Keratinocyte (primary cell): ENCODE measurements at regions not wholly inside any gene's neighbourhood (a gene's known extent, or its start where the extent isn't known, plus 50 kb on each side); places are given as distances from the start of the nearest gene placed in this dataset.

Source experiments
- DNase-seq: peaks from one replicate; pipeline ENCODE4 v3.0.0-alpha.2; 2011; ENCODE audit warnings: low read depth, missing footprints, low spot score
- FAIRE-seq: peaks from 2 replicates; lab custom pipeline; 2011; peaks lifted over from hg19 to GRCh38; lab: Jason Lieb, UNC
- H2AFZ ChIP-seq: 2 replicates; pipeline ENCODE4 v1.6.0; 2012; ENCODE audit warnings: low read length, control low read depth, inconsistent platforms; ENCODE audit not compliant: control insufficient read depth
- H3K27ac ChIP-seq: 2 replicates; pipeline ENCODE4 v1.5.1; 2011; ENCODE audit warnings: low read length; ENCODE audit not compliant: control insufficient read depth, insufficient read depth
- H3K27me3 ChIP-seq: 3 replicates; pipeline ENCODE4 v1.6.0; 2011; ENCODE audit warnings: low read length; ENCODE audit not compliant: control insufficient read depth, insufficient read depth; ENCODE audit errors: extremely low read depth
- H3K36me3 ChIP-seq, 2 experiments: 2 replicates in 1 of 2; 3 replicates in 1 of 2; pipeline ENCODE4 v1.5.1; 2011; ENCODE audit warnings: low read length in 2 of 2, mild to moderate bottlenecking in 1 of 2; ENCODE audit not compliant: control insufficient read depth in 2 of 2, insufficient read depth in 2 of 2; ENCODE audit errors: extremely low read depth in 1 of 2
- H3K4me1 ChIP-seq: 3 replicates; pipeline ENCODE4 v1.5.1; 2011; ENCODE audit warnings: low read length; ENCODE audit not compliant: control insufficient read depth, insufficient read depth; ENCODE audit errors: extremely low read depth
- H3K4me2 ChIP-seq: 3 replicates; pipeline ENCODE4 v1.6.0; 2011; ENCODE audit warnings: low read depth, low read length; ENCODE audit not compliant: control insufficient read depth, insufficient read depth; ENCODE audit errors: extremely low read depth
- H3K4me3 ChIP-seq, 3 experiments: fragments of 200-600 bp in 1 of 3; sonication (generic) in 1 of 3; 2 replicates in 2 of 3; 3 replicates in 1 of 3; pipeline ENCODE4 v1.5.1; 2011 to 2016; ENCODE audit warnings: low read length in 3 of 3, mild to moderate bottlenecking in 3 of 3, control low read depth in 2 of 3, inconsistent platforms in 1 of 3, low read depth in 1 of 3, mixed read lengths in 1 of 3, mixed run types in 1 of 3, moderate library complexity in 1 of 3; ENCODE audit not compliant: control insufficient read depth in 2 of 3, insufficient read depth in 2 of 3; ENCODE audit errors: extremely low read depth in 1 of 3
- H3K79me2 ChIP-seq: 2 replicates; pipeline ENCODE4 v1.6.0; 2012; ENCODE audit warnings: low read length; ENCODE audit not compliant: control insufficient read depth, insufficient read depth
- H3K9ac ChIP-seq: 3 replicates; pipeline ENCODE4 v1.6.0; 2011; ENCODE audit warnings: low read length; ENCODE audit not compliant: control insufficient read depth, insufficient read depth; ENCODE audit errors: extremely low read depth
- H3K9me1 ChIP-seq: 3 replicates; pipeline ENCODE4 v1.6.0; 2011; ENCODE audit warnings: low read length; ENCODE audit not compliant: control insufficient read depth, insufficient read depth; ENCODE audit errors: extremely low read depth
- H3K9me3 ChIP-seq: 2 replicates; pipeline ENCODE4 v1.5.1; 2012; ENCODE audit warnings: low read depth, low read length; ENCODE audit not compliant: control insufficient read depth
- H4K20me1 ChIP-seq: 3 replicates; pipeline ENCODE4 v1.6.0; 2011; ENCODE audit warnings: low read length; ENCODE audit not compliant: control insufficient read depth, insufficient read depth; ENCODE audit errors: extremely low read depth
- CTCF ChIP-seq, 3 experiments: IDR thresholded peaks in 1 of 3; conservative IDR thresholded peaks in 1 of 3; optimal IDR thresholded peaks in 1 of 3; 2 replicates in 2 of 3; 3 replicates in 1 of 3; pipeline versions ENCODE3 to v1.5.1; 2011; ENCODE audit warnings: low read length in 3 of 3, mild to moderate bottlenecking in 3 of 3, moderate library complexity in 2 of 3, control low read depth in 1 of 3, inconsistent platforms in 1 of 3; ENCODE audit not compliant: insufficient read depth in 2 of 3; ENCODE audit errors: extremely low read depth in 1 of 3
- EZH2 ChIP-seq: IDR thresholded peaks from one replicate; pipeline ENCODE4 v1.6.1; 2012; ENCODE audit warnings: inconsistent platforms, mild to moderate bottlenecking, low read length, moderate library complexity
- dilution Hi-C: fragments of 300-500 bp; cut with MboI; formaldehyde crosslinking; loops from one replicate; pipeline ENCODE4 v1.7.0; 2020; ENCODE audit warnings: low sequenced_read_pairs; ENCODE audit not compliant: extremely low pct_ligation_motif_present

GRCh38 chr4:108540536-108540935, 79.8 kb upstream of the RPL34 start:
- H3K4me3 ChIP-seq = no peak overlapping the region
- no peaks in the 10 kb centered on the region for H3K27me3 ChIP-seq
- no peak overlapping the region for H2AFZ ChIP-seq
- no peak for FAIRE-seq
- TF ChIP-seq EZH2 = no peak
- TF ChIP-seq CTCF (optimal IDR thresholded peaks at IDR 0.05 in 1 of 3, IDR thresholded peaks at IDR 0.05 in 1 of 3, conservative IDR thresholded peaks at IDR 0.05 in 1 of 3; ENCODE audit: extremely low read depth in 1 of 3, insufficient read depth in 2 of 3, low read length in 3 of 3) = no peak
- no peak overlapping the region for H3K4me2 ChIP-seq
- H3K9me1 ChIP-seq = no peaks in the 10 kb centered on the region
- no peak for DNase-seq
- H3K9me3 ChIP-seq = no peaks in the 10 kb centered on the region
- H3K9ac ChIP-seq = no peak overlapping the region
- H3K27ac ChIP-seq = no peak overlapping the region
- dilution Hi-C loops = no loop called here
- H3K4me1 ChIP-seq = no peaks in the 10 kb centered on the region
- H3K79me2 ChIP-seq = no peaks in the 10 kb centered on the region
- H4K20me1 ChIP-seq = no peaks in the 10 kb centered on the region
- H3K36me3 ChIP-seq = no peaks in the 10 kb centered on the region

DNA sequence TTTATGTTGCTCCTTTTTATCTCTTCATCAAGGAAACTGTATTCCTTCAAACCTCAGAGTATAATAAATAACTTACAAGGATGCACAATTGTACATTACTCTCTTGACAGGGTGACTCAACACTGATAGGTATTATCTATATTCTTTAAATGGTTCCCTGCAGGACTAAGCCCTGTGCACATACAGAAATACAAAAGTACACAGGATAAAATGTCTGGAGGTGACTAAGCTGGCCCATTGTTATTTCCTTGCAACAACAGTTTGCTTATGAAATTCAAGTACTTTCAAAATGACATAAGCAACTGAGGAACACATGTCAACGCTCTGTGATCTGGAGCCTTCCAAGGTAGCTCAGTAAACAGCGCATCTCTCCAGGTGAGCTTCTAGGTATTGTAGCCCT, 83.8 kb upstream of the RPL34 start:
- H3K9me1 ChIP-seq = no peaks in the 10 kb centered on the region
- H3K4me2 ChIP-seq = no peak overlapping the region
- no peaks in the 10 kb centered on the region for H3K27me3 ChIP-seq
- TF ChIP-seq CTCF (optimal IDR thresholded peaks at IDR 0.05 in 1 of 3, IDR thresholded peaks at IDR 0.05 in 1 of 3, conservative IDR thresholded peaks at IDR 0.05 in 1 of 3; ENCODE audit: extremely low read depth in 1 of 3, insufficient read depth in 2 of 3, low read length in 3 of 3) = no peak
- no peak for TF ChIP-seq EZH2
- no peak overlapping the region for H2AFZ ChIP-seq
- DNase-seq (no peak), FAIRE-seq (no peak)
- no peaks in the 10 kb centered on the region for H3K4me1 ChIP-seq
- dilution Hi-C loops = no loop called here
- H3K9me3 ChIP-seq = no peaks in the 10 kb centered on the region
- no peaks in the 10 kb centered on the region for H3K36me3 ChIP-seq
- no peak overlapping the region for H3K27ac ChIP-seq
- H3K9ac ChIP-seq = no peak overlapping the region
- H3K4me3 ChIP-seq = no peak overlapping the region
- H3K79me2 ChIP-seq = no peaks in the 10 kb centered on the region
- no peaks in the 10 kb centered on the region for H4K20me1 ChIP-seq
